Urinary bladder (tissue), 3 donors: ENCODE measurements at regions not wholly inside any gene's neighbourhood (a gene's known extent, or its start where the extent isn't known, plus 50 kb on each side); places are given as distances from the start of the nearest gene placed in this dataset.
A peak's percentile ranks its signal among the peaks of the same experiment; 100 is the strongest.
"Not testable (repeated sequence)": the region's sequence is repeated elsewhere in the genome, so short reads cannot be mapped to it uniquely, and the experiment has no call there.

Experiments used
- DNase-seq: peaks from one replicate; pipeline ENCODE4 v3.0.0-alpha.2; 2015; ENCODE audit errors: extremely low spot score
- H3K27ac ChIP-seq: one replicate; pipeline ENCODE4 v1.5.1; 2013; ENCODE audit warnings: low read depth, mild to moderate bottlenecking, moderate library complexity
- H3K36me3 ChIP-seq: one replicate; pipeline ENCODE4 v1.6.1; 2013; ENCODE audit warnings: mild to moderate bottlenecking, moderate library complexity; ENCODE audit not compliant: insufficient read depth
- H3K4me1 ChIP-seq: one replicate; pipeline ENCODE4 v1.6.1; 2013; ENCODE audit warnings: mild to moderate bottlenecking, moderate library complexity; ENCODE audit not compliant: insufficient read depth
- H3K4me3 ChIP-seq: one replicate; pipeline ENCODE4 v1.5.1; 2013; ENCODE audit warnings: low read depth, low read length
- WGBS: extraction: QIAGEN DNeasy Blood & Tissue Kit; methylation state at CpG from one replicate; pipeline ENCODE4 v1.1.7; 2013; 5-methylcytosine and 5-hydroxymethylcytosine counted together
- donor health status: healthy with polysubstance abuse.
- donor health status: healthy.

- not testable (repeated sequence) for H3K4me1 ChIP-seq, H3K4me3 ChIP-seq, H3K36me3 ChIP-seq, DNase-seq, H3K27ac ChIP-seq
- 99% methylated on average over 37 of the region's 37 CpGs for WGBS
Measured at GRCh38 chr5:92631237-92631701, 949.8 kb downstream of the NR2F1-AS1 start.

- 87% methylated on average over 1 of the region's 1 CpG for WGBS
- DNase-seq = no peak
- no peaks in the 10 kb centered on the region for H3K4me1 ChIP-seq
- H3K27ac ChIP-seq = no peak overlapping the region
- no peaks in the 10 kb centered on the region for H3K36me3 ChIP-seq
- H3K4me3 ChIP-seq = no peak overlapping the region
Measured at GRCh38 chr5:92629574-92629973, 951.4 kb downstream of the NR2F1-AS1 start.

- WGBS = 93% methylated on average over 3 of the region's 3 CpGs
- DNase-seq = no peak
Measured at GRCh38 chr5:92629000-92629399, 952.0 kb downstream of the NR2F1-AS1 start.

GRCh38 chr5:92627186-92627585 is 953.8 kb downstream of the NR2F1-AS1 start:
- no peak for DNase-seq
- Histone ChIP-seq H3K4me3 (no peak overlapping the region), H3K36me3 (no peaks in the 10 kb centered on the region), H3K4me1 (no peaks in the 10 kb centered on the region), H3K27ac (no peak overlapping the region)
- WGBS = 73% methylated on average over 1 of the region's 1 CpG

More at GRCh38 chr5:92629000-92629399, 952.0 kb downstream of the NR2F1-AS1 start:
- no peaks in the 10 kb centered on the region for H3K4me1 ChIP-seq
- no peak overlapping the region for H3K4me3 ChIP-seq
- H3K36me3 ChIP-seq = no peaks in the 10 kb centered on the region
- H3K27ac ChIP-seq = no peak overlapping the region

- no peak for DNase-seq
- Histone ChIP-seq H3K4me3 (no peak overlapping the region), H3K27ac (no peak overlapping the region), H3K36me3 (no peaks in the 10 kb centered on the region), H3K4me1 (no peaks in the 10 kb centered on the region)
- 9% methylated on average over 1 of the region's 1 CpG for WGBS
Measured at GRCh38 chr5:92616085-92616484, 964.9 kb downstream of the NR2F1-AS1 start.

- no peaks in the 10 kb centered on the region for H3K4me1 ChIP-seq
- no peak overlapping the region for H3K27ac ChIP-seq
- 93% methylated on average over 4 of the region's 4 CpGs for WGBS
- DNase-seq = no peak
- H3K4me3 ChIP-seq = no peak overlapping the region
- no peaks in the 10 kb centered on the region for H3K36me3 ChIP-seq
Measured at GRCh38 chr5:92613546-92613945, 967.5 kb downstream of the NR2F1-AS1 start.

GRCh38 chr5:92610435-92610834 is 970.6 kb downstream of the NR2F1-AS1 start:
- not testable (repeated sequence) for H3K4me3 ChIP-seq, H3K27ac ChIP-seq, H3K4me1 ChIP-seq, DNase-seq, H3K36me3 ChIP-seq

- H3K4me1 ChIP-seq = no peaks in the 10 kb centered on the region
- DNase-seq = no peak
- 89% methylated on average over 2 of the region's 2 CpGs for WGBS
- no peak overlapping the region for H3K4me3 ChIP-seq
- H3K27ac ChIP-seq = no peak overlapping the region
- H3K36me3 ChIP-seq = no peaks in the 10 kb centered on the region
Measured at GRCh38 chr5:92605591-92605990, 975.4 kb downstream of the NR2F1-AS1 start.

GRCh38 chr5:92599217-92599810 is 981.7 kb downstream of the NR2F1-AS1 start:
- Histone ChIP-seq H3K4me3 (no peak overlapping the region), H3K36me3 (no peaks in the 10 kb centered on the region), H3K27ac (no peak overlapping the region), H3K4me1 (no peaks in the 10 kb centered on the region)
- WGBS = 69% methylated on average over 1 of the region's 1 CpG
- no peak for DNase-seq

GRCh38 chr5:92594031-92594430 is 987.0 kb downstream of the NR2F1-AS1 start:
- no peak for DNase-seq
- no peak overlapping the region for H3K27ac ChIP-seq
- H3K4me3 ChIP-seq = no peak overlapping the region
- no peaks in the 10 kb centered on the region for H3K36me3 ChIP-seq
- H3K4me1 ChIP-seq = no peaks in the 10 kb centered on the region

GRCh38 chr5:92588876-92589275 is 992.1 kb downstream of the NR2F1-AS1 start:
- DNase-seq = no peak
- no peaks in the 10 kb centered on the region for H3K36me3 ChIP-seq
- no peaks in the 10 kb centered on the region for H3K4me1 ChIP-seq
- no peak overlapping the region for H3K27ac ChIP-seq
- WGBS = 82% methylated on average over 1 of the region's 1 CpG
- no peak overlapping the region for H3K4me3 ChIP-seq

- H3K4me1 ChIP-seq = no peaks in the 10 kb centered on the region
- H3K4me3 ChIP-seq = no peak overlapping the region
- 85% methylated on average over 3 of the region's 3 CpGs for WGBS
- peak overlapping the region; percentile 23 for H3K27ac ChIP-seq
- no peaks in the 10 kb centered on the region for H3K36me3 ChIP-seq
- no peak for DNase-seq
Measured at GRCh38 chr5:92581690-92582089, 999.3 kb downstream of the NR2F1-AS1 start.

GRCh38 chr5:92581249-92581648 is 999.8 kb downstream of the NR2F1-AS1 start:
- no peaks in the 10 kb centered on the region for H3K4me1 ChIP-seq
- no peak overlapping the region for H3K27ac ChIP-seq
- H3K4me3 ChIP-seq = no peak overlapping the region
- no peak for DNase-seq
- H3K36me3 ChIP-seq = no peaks in the 10 kb centered on the region

- Histone ChIP-seq H3K27ac (no peak overlapping the region), H3K36me3 (no peaks in the 10 kb centered on the region), H3K4me1 (no peaks in the 10 kb centered on the region), H3K4me3 (no peak overlapping the region)
- WGBS = 89% methylated on average over 2 of the region's 2 CpGs
- DNase-seq = no peak
Measured at GRCh38 chr5:92580814-92581213, 1000.2 kb downstream of the NR2F1-AS1 start.

- 90% methylated on average over 3 of the region's 3 CpGs for WGBS
- H3K4me1 ChIP-seq = no peaks in the 10 kb centered on the region
Measured at GRCh38 chr5:92574023-92574422, 1007.0 kb downstream of the NR2F1-AS1 start.

More at GRCh38 chr5:92574023-92574422, 1007.0 kb downstream of the NR2F1-AS1 start:
- H3K27ac ChIP-seq = no peak overlapping the region
- H3K36me3 ChIP-seq = no peaks in the 10 kb centered on the region
- DNase-seq = no peak
- no peak overlapping the region for H3K4me3 ChIP-seq
